ENCODE measurements at regions not wholly inside any gene's neighbourhood (a gene's known extent, or its start where the extent isn't known, plus 50 kb on each side); places are given as distances from the start of the nearest gene placed in this dataset.

- dilution Hi-C loops (cut with HindIII; ENCODE audit: low sequenced_read_pairs, unreplicated experiment): no loop called here
- H4K5ac ChIP-seq (ENCODE audit: low read depth, low read length): no peak overlapping the region
- no peak overlapping the region for H3K18ac ChIP-seq (ENCODE audit: low read depth, low read length)
- WGBS, 2 experiments (ENCODE audit: extremely low coverage in 2 of 2, insufficient read length in 1 of 2): 85% methylated on average over 3 of the region's 12 CpGs; no CpG with 5 or more reads in 1 of the 2 experiments
- H3K56ac ChIP-seq (ENCODE audit: extremely low read depth, insufficient read depth, low read length): no peak overlapping the region
- H3K9ac ChIP-seq (ENCODE audit: low read depth, low read length): no peak overlapping the region
- H3K23ac ChIP-seq (ENCODE audit: low read depth, low read length): no peak overlapping the region
- no peak overlapping the region for H3K27ac ChIP-seq (ENCODE audit: insufficient read depth, low read length)
- no peak overlapping the region for H3K4ac ChIP-seq (ENCODE audit: low read depth, low read length)
- H3K9me1 ChIP-seq (ENCODE audit: insufficient read depth, low read length): no peaks in the 10 kb centered on the region
- no peak overlapping the region for H3K4me2 ChIP-seq (ENCODE audit: low read depth, low read length)
- ChIA-PET CTCF (interaction anchor here (0.7 kb wide), 1 partner anchor 659 kb away, joined by 3 read pairs; no protein-coding TSS in a partner anchor), POLR2A (ENCODE audit: unreplicated experiment) (no interaction called here)
- 0 out of 2 replicates have a peak, but pooled peaks cover 3% of the 10 kb centered on the region for H3K9me3 ChIP-seq (ENCODE audit: control insufficient read depth, insufficient read depth, low read length)
- no peak for TF ChIP-seq CEBPB (IDR thresholded peaks at IDR 0.05; ENCODE audit: low read depth, low read length)
- TF ChIP-seq USF2 (IDR thresholded peaks at IDR 0.05; ENCODE audit: low read depth, low read length): no peak
- TF ChIP-seq FOS (IDR thresholded peaks at IDR 0.05; ENCODE audit: low read depth, low read length): no peak
- TF ChIP-seq NFE2L2 (IDR thresholded peaks at IDR 0.05; ENCODE audit: low read depth, low read length): no peak
- no peak for TF ChIP-seq RCOR1 (IDR thresholded peaks at IDR 0.05; ENCODE audit: insufficient replicate concordance, low read length)
- TF ChIP-seq SMC3 (IDR thresholded peaks at IDR 0.05; ENCODE audit: low read depth, low read length): peak; percentile 29; the same call in 1 of the 2 replicates
- no peak for TF ChIP-seq MAFK (IDR thresholded peaks at IDR 0.05; ENCODE audit: low read depth, low read length)
- TF ChIP-seq RAD21 (IDR thresholded peaks at IDR 0.05; ENCODE audit: low read length): peak; percentile 48
- peak; percentile 51 for TF ChIP-seq CTCF (conservative IDR thresholded peaks at IDR 0.05; ENCODE audit: low read depth, low read length)
- no peak for TF ChIP-seq MAZ (IDR thresholded peaks at IDR 0.05; ENCODE audit: borderline replicate concordance, low read depth, low read length)
- TF ChIP-seq RFX5 (IDR thresholded peaks at IDR 0.05; ENCODE audit: low read depth, low read length): no peak
- no peaks in the 10 kb centered on the region for H3K27me3 ChIP-seq (ENCODE audit: control insufficient read depth, insufficient read depth, low read length)
- in situ Hi-C loops (cut with MboI; ENCODE audit: low sequenced_read_pairs): loop anchor here (25.0 kb wide), 1 partner anchor 908 kb away; no protein-coding TSS in a partner anchor
- no peak overlapping the region for H4K8ac ChIP-seq (ENCODE audit: low read depth in 2 of 2, low read length in 2 of 2)
- no peak overlapping the region for H2AK5ac ChIP-seq (ENCODE audit: low read depth, low read length)
- no peaks in the 10 kb centered on the region for H3K4me1 ChIP-seq (ENCODE audit: control insufficient read depth, insufficient read depth, low read length)
- H3K14ac ChIP-seq (replicated peaks; ENCODE audit: low read depth, low read length): no peak overlapping the region
- no peaks in the 10 kb centered on the region for H3K36me3 ChIP-seq (ENCODE audit: control insufficient read depth, insufficient read depth, low read length)
- no peak overlapping the region for H2BK120ac ChIP-seq (ENCODE audit: low read depth, low read length)
- no peak overlapping the region for H2BK15ac ChIP-seq (ENCODE audit: low read depth, low read length)
- no peak overlapping the region for H2AFZ ChIP-seq (replicated peaks; ENCODE audit: low read length, poor library complexity)
- ATAC-seq (ENCODE audit: low read depth): no peak
- DNase-seq: no peak
- no TSS peak for BruUV-seq (replicated peaks)
- H2BK5ac ChIP-seq (ENCODE audit: low read depth, low read length, poor library complexity, severe bottlenecking): no peak overlapping the region
- no peaks in the 10 kb centered on the region for H4K20me1 ChIP-seq (ENCODE audit: insufficient read depth, low read length)
- intact Hi-C loops (cut with micrococcal nuclease): loop anchor here (5.0 kb wide), 1 partner anchor 908 kb away; no protein-coding TSS in a partner anchor
- no peak overlapping the region for H2AK9ac ChIP-seq (replicated peaks; ENCODE audit: low read depth, low read length, poor library complexity)
- no peak overlapping the region for H2BK20ac ChIP-seq (ENCODE audit: low read depth, low read length)
- H3K4me3 ChIP-seq (ENCODE audit: insufficient read depth, low read depth, low read length): no peak overlapping the region
- no peaks in the 10 kb centered on the region for H3K79me1 ChIP-seq (ENCODE audit: low read depth in 1 of 2, low read length in 2 of 2)
- no peak overlapping the region for H4K91ac ChIP-seq (ENCODE audit: insufficient read depth, low read depth, low read length)
These were observed 415.4 kb upstream of the CCDC196 start for GRCh38 chr14:66070542-66071319.
